ENCODE measurements at regions not wholly inside any gene's neighbourhood (a gene's known extent, or its start where the extent isn't known, plus 50 kb on each side); places are given as distances from the start of the nearest gene placed in this dataset.

DNA sequence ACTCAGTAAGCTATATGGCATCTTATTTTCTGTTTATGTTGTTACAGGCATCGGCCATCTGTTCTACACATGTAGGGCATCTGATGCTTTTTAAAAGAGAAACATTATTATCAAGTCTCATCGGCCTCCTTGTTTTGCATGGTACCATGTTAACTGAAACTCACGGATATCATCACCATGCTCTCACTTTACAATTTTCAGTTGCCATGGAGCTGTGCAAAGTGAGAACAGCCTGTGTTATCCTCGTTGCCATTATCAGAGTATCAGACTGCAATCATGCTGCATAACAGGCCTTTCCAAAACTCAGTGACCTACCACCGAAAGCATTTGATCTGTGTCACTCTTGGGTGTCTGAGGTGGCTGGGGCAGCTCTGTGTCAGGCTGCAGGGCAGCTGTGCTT, 110.3 kb downstream of the C17orf67 start:
- Histone ChIP-seq H3F3A (ENCODE audit: insufficient read depth) (no peaks in the 10 kb centered on the region), H3K27me3 (ENCODE audit: low read length) (no peaks in the 10 kb centered on the region), H3K79me2 (ENCODE audit: insufficient read depth, low read length) (no peaks in the 10 kb centered on the region), H3K9me3 (ENCODE audit: insufficient read depth, low read length) (no peaks in the 10 kb centered on the region), H3K4me2 (ENCODE audit: low read depth, low read length, poor library complexity, severe bottlenecking) (no peak overlapping the region), H3K27ac (ENCODE audit: low read depth, low read length) (no peak overlapping the region), H3K9me2 (replicated peaks; ENCODE audit: insufficient read depth, low read length) (no peaks in the 10 kb centered on the region), H3K36me3 (ENCODE audit: low read length) (no peaks in the 10 kb centered on the region), H3K4me3 (ENCODE audit: insufficient read depth, low read length, poor library complexity, severe bottlenecking) (no peak overlapping the region), H2AFZ (ENCODE audit: low read depth, low read length, severe bottlenecking) (no peak overlapping the region), H3K9ac (ENCODE audit: low read length) (no peak overlapping the region), H4K20me1 (ENCODE audit: low read depth, low read length) (no peaks in the 10 kb centered on the region)
- TF ChIP-seq, protein P1, sequence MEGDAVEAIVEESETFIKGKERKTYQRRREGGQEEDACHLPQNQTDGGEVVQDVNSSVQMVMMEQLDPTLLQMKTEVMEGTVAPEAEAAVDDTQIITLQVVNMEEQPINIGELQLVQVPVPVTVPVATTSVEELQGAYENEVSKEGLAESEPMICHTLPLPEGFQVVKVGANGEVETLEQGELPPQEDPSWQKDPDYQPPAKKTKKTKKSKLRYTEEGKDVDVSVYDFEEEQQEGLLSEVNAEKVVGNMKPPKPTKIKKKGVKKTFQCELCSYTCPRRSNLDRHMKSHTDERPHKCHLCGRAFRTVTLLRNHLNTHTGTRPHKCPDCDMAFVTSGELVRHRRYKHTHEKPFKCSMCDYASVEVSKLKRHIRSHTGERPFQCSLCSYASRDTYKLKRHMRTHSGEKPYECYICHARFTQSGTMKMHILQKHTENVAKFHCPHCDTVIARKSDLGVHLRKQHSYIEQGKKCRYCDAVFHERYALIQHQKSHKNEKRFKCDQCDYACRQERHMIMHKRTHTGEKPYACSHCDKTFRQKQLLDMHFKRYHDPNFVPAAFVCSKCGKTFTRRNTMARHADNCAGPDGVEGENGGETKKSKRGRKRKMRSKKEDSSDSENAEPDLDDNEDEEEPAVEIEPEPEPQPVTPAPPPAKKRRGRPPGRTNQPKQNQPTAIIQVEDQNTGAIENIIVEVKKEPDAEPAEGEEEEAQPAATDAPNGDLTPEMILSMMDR (IDR thresholded peaks at IDR 0.05; ENCODE audit: insufficient read depth, low read length, poor library complexity, severe bottlenecking) = no peak
- no peak for TF ChIP-seq EZH2phosphoT487 (conservative IDR thresholded peaks at IDR 0.05; ENCODE audit: low read length)

DNA sequence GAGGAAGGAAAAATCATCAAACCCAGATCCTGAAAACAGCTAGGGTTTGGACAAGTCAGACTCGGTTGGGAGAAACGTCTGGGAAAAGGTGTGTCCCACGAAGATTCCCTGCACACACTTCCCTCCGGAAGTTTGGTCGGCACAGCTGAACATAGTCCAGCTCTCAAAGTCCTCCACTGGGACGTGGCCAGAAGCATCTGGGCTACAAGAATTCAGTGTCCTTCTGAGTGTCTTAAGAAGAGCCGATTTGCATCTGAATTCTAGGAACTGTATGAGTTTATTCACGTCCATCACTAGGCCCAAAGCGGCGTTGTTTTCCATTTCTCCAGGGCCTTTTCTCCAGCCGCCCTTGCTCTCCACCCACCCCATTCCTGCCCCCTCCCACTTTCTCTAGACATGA, 109.1 kb downstream of the C17orf67 start:
- Histone ChIP-seq H3K36me3 (ENCODE audit: low read length) (no peaks in the 10 kb centered on the region), H3K79me2 (ENCODE audit: insufficient read depth, low read length) (no peaks in the 10 kb centered on the region), H3K9me2 (replicated peaks; ENCODE audit: insufficient read depth, low read length) (no peaks in the 10 kb centered on the region), H3K9ac (ENCODE audit: low read length) (no peak overlapping the region), H3K27ac (ENCODE audit: low read depth, low read length) (no peak overlapping the region), H3K4me3 (ENCODE audit: insufficient read depth, low read length, poor library complexity, severe bottlenecking) (no peak overlapping the region), H3K27me3 (ENCODE audit: low read length) (no peaks in the 10 kb centered on the region), H3K9me3 (ENCODE audit: insufficient read depth, low read length) (no peaks in the 10 kb centered on the region), H4K20me1 (ENCODE audit: low read depth, low read length) (no peaks in the 10 kb centered on the region), H3K4me2 (ENCODE audit: low read depth, low read length, poor library complexity, severe bottlenecking) (no peak overlapping the region), H3F3A (ENCODE audit: insufficient read depth) (no peaks in the 10 kb centered on the region), H2AFZ (ENCODE audit: low read depth, low read length, severe bottlenecking) (no peak overlapping the region)
- TF ChIP-seq EZH2phosphoT487 (conservative IDR thresholded peaks at IDR 0.05; ENCODE audit: low read length) = no peak
- TF ChIP-seq, protein P1 (IDR thresholded peaks at IDR 0.05; ENCODE audit: insufficient read depth, low read length, poor library complexity, severe bottlenecking) = no peak

DNA sequence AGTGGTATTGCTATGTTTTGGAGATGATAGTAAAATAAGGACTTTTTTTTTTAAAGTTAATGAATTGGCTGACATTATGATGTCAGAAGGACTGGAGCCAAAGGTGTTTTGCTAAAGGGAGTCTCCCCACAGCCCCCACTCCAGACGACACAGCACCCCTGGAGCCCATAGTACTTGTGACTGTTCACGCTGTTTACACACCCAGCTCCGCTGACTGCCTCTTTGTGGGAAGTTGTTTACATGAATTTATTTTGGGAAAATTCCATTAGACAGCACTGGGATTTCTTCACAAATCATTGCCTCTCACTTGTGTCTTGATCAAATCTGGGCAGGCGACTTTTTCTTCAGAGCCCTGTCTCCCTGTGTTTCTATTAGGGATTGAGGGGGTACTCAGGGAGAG, 108.6 kb downstream of the C17orf67 start:
- H3K9me2 ChIP-seq (replicated peaks; ENCODE audit: insufficient read depth, low read length) = no peaks in the 10 kb centered on the region
- H3F3A ChIP-seq (ENCODE audit: insufficient read depth) = no peaks in the 10 kb centered on the region
- no peaks in the 10 kb centered on the region for H3K36me3 ChIP-seq (ENCODE audit: low read length)
- H4K20me1 ChIP-seq (ENCODE audit: low read depth, low read length) = no peaks in the 10 kb centered on the region
- TF ChIP-seq, protein P1 (IDR thresholded peaks at IDR 0.05; ENCODE audit: insufficient read depth, low read length, poor library complexity, severe bottlenecking) = no peak
- no peak for TF ChIP-seq EZH2phosphoT487 (conservative IDR thresholded peaks at IDR 0.05; ENCODE audit: low read length)
- no peak overlapping the region for H3K9ac ChIP-seq (ENCODE audit: low read length)
- H3K79me2 ChIP-seq (ENCODE audit: insufficient read depth, low read length) = no peaks in the 10 kb centered on the region
- H3K9me3 ChIP-seq (ENCODE audit: insufficient read depth, low read length) = no peaks in the 10 kb centered on the region
- H3K27ac ChIP-seq (ENCODE audit: low read depth, low read length) = no peak overlapping the region
- H3K27me3 ChIP-seq (ENCODE audit: low read length) = no peaks in the 10 kb centered on the region
- H3K4me3 ChIP-seq (ENCODE audit: insufficient read depth, low read length, poor library complexity, severe bottlenecking) = no peak overlapping the region
- H2AFZ ChIP-seq (ENCODE audit: low read depth, low read length, severe bottlenecking) = no peak overlapping the region
- no peak overlapping the region for H3K4me2 ChIP-seq (ENCODE audit: low read depth, low read length, poor library complexity, severe bottlenecking)
